NCI-H2107 treated with DMSO at 0.1 percent for 48 hours (cell line): ENCODE measurements at regions not wholly inside any gene's neighbourhood (a gene's known extent, or its start where the extent isn't known, plus 50 kb on each side); places are given as distances from the start of the nearest gene placed in this dataset.

Experiments used
- DNase-seq: peaks from one replicate; lab custom pipeline; 2025; ENCODE audit not compliant: unreplicated experiment; lab: John Stamatoyannopoulos, UW

GRCh38 chr7:118671149-118671548, 446.6 kb downstream of the ANKRD7 start:
- no peak for DNase-seq

- DNase-seq: no peak
Observed at GRCh38 chr7:118684796-118685195, 460.3 kb downstream of the ANKRD7 start.

- no peak for DNase-seq
Observed at GRCh38 chr7:118689403-118689802, 464.9 kb downstream of the ANKRD7 start.

GRCh38 chr7:118696879-118697278, 472.4 kb downstream of the ANKRD7 start:
- DNase-seq: no peak

- no peak for DNase-seq
Observed at GRCh38 chr7:118699222-118699621, 474.7 kb downstream of the ANKRD7 start.

GRCh38 chr7:118708741-118709140, 484.2 kb downstream of the ANKRD7 start:
- no peak for DNase-seq

- DNase-seq: no peak
Observed at GRCh38 chr7:118711688-118712087, 487.2 kb downstream of the ANKRD7 start.

- no peak for DNase-seq
Observed at GRCh38 chr7:118713039-118713438, 488.5 kb downstream of the ANKRD7 start.

GRCh38 chr7:118720632-118721031, 496.1 kb downstream of the ANKRD7 start:
- DNase-seq: no peak

- DNase-seq: no peak
Observed at GRCh38 chr7:118731854-118732253, 507.4 kb downstream of the ANKRD7 start.

GRCh38 chr7:118734541-118734940, 510.0 kb downstream of the ANKRD7 start:
- no peak for DNase-seq

GRCh38 chr7:118735441-118735840, 510.9 kb downstream of the ANKRD7 start:
- DNase-seq: no peak

- no peak for DNase-seq
Observed at GRCh38 chr7:118737935-118738334, 513.4 kb downstream of the ANKRD7 start.

- DNase-seq: no peak
Observed at GRCh38 chr7:118745927-118746326, 521.4 kb downstream of the ANKRD7 start.

GRCh38 chr7:118747473-118747872, 523.0 kb downstream of the ANKRD7 start:
- no peak for DNase-seq

GRCh38 chr7:118753479-118753878, 529.0 kb downstream of the ANKRD7 start:
- DNase-seq: no peak

GRCh38 chr7:118754608-118755007, 530.1 kb downstream of the ANKRD7 start:
- no peak for DNase-seq

GRCh38 chr7:118755067-118755625, 530.6 kb downstream of the ANKRD7 start:
- no peak for DNase-seq

GRCh38 chr7:118757066-118757465, 532.6 kb downstream of the ANKRD7 start:
- no peak for DNase-seq

GRCh38 chr7:118758582-118758981, 534.1 kb downstream of the ANKRD7 start:
- DNase-seq: no peak

- DNase-seq: no peak
Observed at GRCh38 chr7:118759921-118760320, 535.4 kb downstream of the ANKRD7 start.

- DNase-seq: no peak
Observed at GRCh38 chr7:118762451-118762850, 537.9 kb downstream of the ANKRD7 start.

GRCh38 chr7:118764221-118764620, 539.7 kb downstream of the ANKRD7 start:
- no peak for DNase-seq

- no peak for DNase-seq
Observed at GRCh38 chr7:118771672-118772071, 547.2 kb downstream of the ANKRD7 start.
